ENCODE measurements at regions not wholly inside any gene's neighbourhood (a gene's known extent, or its start where the extent isn't known, plus 50 kb on each side); places are given as distances from the start of the nearest gene placed in this dataset.

DNA sequence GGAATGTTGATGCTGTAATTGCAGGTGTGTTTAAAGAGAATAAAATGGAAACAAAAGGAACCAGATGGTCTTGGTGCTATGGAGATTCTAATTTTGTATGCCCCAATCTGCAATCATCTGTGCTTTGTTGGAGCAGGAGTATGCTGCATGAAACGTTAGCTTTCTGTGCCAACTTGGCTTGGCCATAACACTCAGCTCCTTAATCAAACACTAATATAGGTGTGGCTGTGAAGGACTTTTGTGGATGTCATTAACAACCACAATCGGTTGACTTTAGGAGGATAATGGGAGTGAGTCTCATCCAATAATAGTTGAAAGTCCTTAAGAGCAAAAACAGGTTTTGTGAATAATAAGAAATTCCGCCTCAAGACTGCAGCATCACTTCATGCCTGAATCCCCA lies 399.2 kb downstream of the NLGN4X start:
- peak; percentile 64 for DNase-seq

DNA sequence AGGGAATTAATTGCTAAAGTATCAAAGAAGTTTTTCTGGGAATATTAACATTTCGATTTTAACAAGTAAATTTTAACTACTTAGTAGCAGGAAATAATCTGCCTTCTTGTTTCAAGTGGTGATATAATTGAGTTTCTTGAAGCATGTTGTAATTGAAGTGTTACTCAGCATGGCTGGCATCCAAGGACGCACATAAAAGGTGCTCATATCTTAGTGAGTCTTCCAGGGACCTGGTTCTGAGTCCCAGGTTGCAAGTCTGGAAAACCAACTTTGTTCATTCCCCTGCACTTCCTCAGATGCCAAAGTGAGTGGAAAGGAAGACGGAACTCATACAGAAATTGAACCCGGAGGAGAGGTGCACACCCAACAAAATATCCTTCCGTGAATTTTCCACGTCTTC lies 399.6 kb downstream of the NLGN4X start:
- peak; percentile 50 for DNase-seq

DNA sequence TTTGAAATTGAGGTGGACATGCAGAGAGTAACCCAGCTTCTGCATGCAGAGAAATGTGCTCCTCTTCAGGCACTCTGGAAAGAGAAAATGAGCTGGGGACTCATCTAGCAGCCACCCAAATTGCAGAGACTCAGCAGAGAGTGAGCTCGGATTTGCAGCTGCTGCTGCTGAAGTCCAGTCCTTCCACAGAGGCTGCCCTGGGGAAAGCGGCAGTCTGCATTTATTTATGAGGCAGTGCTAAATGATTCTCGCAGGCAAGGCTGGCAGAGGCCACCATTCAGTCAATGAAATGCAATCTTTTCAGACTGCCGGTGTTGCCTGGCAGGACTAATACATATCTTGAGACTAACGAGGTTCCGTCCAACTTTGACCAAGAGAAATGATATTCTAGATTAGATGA lies 404.8 kb downstream of the NLGN4X start:
- DNase-seq: no peak

DNA sequence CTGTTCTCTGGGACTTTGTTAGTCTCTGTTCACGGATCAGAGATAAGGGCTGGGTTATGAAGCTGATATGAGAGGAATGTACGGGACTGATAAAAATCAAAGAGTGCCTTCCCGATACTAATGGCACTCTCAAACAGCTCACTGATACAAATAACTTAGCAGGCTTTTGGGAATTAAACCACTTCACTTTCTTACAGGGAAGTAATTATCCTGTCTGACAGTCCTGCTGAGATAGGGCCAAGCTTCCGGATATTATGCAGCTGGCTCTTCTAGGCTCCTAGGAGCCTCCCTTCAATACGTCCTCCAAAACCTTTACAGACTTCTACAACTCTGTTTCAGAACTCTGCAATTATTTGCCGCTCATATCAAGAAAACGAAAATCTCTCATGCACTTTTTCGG lies 418.0 kb downstream of the NLGN4X start:
- no peak for DNase-seq

DNA sequence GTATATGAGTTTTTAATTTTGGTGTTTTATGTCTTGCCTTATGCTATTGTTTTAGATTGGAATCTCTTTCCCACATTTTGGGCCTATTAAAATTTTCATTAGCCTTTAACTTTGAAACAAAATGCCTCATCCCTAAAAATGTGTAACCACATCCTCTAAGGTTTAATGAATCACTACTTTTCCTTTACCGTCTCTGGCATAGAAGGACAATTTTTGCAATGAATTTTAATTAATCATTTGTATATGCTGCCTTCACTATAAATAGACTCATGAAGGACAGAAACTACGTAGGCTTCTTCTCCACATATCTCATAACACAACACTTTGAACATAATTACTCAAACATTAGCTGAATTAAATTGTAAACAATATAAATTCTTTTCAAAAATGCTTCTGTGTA lies 421.5 kb downstream of the NLGN4X start:
- no peak for DNase-seq

DNA sequence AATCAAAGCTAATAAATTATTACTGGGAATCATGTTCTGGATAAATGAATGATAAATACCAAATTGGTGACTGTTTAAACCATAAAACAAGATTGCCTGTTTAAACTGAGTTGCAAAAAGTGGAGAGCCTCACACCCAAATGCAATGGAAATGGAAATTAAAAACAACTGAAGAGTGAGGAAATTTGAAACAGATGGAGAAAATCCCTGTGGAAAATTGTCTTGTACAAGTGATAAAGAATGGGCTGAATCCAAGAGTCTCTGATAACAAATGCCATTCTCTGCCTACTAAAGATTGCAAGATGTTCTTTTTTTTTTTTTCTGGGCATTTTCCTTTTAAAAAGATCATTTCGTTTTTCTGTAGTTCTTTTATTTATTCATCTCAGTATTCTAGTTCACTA lies 426.3 kb downstream of the NLGN4X start:
- DNase-seq: no peak

DNA sequence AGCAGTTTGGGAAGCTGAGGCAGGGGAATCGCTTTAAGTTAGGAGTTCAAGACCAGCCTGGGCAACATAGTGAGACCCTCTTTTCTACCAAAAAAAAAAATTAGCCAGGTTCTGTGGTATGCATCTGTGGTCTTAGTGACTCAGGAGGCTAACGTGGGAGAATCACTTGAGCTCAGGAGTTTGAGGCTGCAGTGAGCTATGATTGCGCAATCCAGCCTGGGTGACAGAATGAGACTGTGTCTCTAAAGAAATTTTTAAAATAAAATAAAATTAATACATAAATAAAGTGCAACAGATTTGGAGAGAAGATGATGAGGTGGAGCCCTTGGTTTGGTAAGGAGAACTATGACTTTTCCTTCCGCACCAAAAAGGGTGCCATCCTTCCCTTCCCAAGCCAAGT lies 436.9 kb downstream of the NLGN4X start:
- DNase-seq: no peak

DNA sequence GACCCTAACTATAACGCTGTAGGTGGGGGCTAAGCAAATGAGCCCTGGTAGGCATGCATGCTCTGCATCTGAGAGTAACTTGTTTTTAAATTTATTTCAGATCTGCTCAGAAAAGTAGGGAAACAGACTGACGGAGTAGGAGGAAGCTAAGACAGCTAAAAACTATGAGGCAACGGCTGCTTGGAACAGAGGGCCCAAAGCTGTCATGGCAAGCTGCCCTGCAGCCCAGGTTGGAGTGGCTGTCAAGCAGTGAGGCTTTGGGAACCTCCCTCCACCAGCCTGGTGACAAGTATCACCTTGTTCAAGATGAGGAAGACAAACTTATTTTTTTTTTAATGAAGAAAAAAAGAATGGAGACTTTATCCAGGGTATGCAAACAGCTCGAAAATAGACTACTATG lies 439.8 kb downstream of the NLGN4X start:
- no peak for DNase-seq

DNA sequence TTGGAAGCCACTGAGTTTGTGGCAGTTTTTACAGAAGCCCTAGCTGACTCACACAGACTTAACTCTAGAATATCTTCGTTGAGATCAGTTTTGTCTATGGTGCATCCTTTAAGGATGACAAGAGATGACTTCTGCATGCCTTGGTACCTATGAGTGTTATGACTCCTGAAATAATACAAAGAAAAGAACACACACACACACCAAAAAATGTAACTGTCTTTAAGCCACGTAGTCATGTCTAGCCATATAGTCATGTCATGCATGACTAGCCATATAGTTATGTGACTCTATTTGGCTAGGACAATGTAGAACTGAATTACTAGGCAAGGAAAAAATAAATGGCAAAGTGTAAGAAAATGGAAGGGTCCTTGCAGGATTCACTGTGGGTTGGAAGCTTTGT lies 447.8 kb downstream of the NLGN4X start:
- no peak for DNase-seq

DNA sequence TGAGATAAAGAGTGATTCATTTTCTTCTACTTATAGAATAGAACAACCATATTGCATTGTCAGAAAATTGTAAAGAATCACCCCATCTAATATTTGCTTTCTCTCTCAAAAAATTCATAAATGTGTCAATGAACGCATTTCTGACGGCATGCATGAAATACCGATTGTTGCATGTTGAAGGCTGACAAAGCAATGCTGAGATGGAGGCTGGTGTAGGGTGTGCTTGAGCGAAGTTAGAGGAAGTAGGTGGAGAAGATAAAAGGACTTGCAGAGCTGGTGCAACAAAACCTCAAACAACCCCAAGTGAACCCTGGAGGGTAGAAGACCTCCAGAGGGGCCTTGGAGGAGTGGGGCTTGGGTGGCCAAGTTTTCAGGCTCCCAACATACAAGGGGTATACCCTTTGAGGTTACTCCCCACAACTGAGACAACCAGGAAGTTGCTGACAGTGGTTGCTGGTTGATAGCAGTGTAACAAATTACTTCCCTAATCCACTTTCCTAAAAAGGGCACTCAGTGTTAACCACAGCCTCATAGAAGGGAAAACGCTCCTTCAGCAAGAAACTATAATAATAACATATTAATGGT lies 452.7 kb downstream of the NLGN4X start:
- no peak for DNase-seq

DNA sequence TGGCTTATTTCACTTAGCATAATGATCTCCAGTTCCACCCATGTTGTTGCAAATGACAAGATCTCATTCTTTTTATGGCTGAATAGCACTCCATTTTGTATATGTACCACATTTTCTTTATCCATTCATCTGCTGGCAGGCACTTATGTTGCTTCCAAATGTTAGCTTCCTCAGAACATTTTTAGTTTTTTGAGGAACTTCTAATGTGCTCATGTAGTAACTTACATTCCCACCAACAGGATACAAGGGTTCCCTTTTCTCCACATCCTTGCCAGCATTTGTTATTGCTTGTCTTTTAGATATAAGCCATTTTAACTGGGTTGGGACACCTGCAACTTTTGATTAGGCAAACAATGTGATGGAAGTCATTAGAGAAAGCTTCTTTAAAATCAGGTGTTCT lies 454.2 kb downstream of the NLGN4X start:
- no peak for DNase-seq

DNA sequence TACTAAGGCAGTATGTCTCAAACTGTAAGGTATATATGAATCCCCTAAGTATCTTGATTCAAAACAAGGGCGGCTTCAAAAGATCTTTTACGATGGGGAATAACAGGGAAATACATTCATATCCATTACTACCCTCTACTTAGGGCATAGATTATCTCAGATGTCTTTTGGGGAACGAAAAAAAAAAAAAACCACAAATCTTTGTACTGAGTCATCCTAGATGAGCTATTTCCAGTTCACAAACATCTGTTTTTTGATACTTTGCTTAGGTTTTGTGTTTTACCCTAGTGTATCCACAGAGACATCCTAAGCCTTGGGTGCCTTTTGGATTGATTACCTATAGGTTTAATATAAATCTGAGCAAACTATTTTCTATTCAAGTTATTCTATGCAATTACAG lies 457.2 kb downstream of the NLGN4X start:
- no peak for DNase-seq

DNA sequence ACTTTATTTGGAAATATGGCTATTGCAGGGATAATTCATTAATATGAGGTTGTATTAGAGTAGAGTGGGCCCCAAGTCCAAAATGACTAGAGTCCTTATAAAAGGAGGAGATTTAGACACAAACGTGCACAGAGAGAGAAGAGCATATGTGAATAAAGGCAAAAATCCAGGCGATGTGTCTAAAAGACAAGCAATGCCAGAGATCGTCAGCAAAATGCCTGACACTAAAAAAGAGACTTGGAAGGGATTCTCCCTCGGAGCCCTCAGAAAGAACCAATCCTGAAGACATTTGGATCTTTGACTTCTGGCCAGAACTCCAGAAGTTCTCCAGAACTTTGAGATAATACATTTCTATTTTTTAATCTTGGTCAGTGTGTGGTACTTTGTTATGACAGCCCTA lies 472.1 kb downstream of the NLGN4X start:
- no peak for DNase-seq

DNA sequence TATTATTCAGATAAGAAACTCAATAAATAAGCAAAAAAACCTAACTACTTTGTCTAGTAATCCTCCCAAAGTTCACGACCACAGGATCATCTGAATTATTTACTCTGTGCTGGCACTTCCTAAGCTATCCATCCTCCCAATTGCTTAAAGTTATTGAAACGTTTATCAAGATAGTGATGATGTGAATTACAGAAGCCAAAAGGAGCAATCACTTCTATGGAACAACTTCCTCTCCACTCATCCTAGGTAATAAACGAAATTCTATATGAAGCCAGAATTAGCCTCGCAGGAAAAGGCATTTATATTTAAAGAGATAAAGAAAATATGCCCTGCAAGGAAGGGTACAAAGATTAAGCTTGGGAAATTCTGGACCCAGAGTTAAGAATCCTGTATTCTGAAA lies 475.4 kb downstream of the NLGN4X start:
- DNase-seq: no peak

DNA sequence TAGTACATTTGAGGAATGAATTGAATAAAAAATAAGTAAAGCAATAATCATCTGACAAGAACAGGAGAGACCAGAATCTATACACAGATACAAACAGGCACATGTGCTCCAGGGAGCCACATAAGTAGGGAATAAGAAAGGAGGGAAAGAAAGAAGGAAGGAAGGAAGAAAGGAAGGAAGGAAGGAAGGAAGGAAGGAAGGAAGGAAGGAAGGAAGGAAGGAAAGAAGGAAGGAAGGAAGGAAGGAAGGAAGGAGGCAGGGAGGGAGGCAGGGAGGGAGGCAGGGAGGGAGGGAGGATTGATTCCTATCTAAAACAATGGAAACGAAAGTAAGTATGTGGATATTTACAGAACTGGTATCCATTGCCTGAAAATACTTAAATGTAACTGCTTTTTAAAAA lies 475.8 kb downstream of the NLGN4X start:
- DNase-seq: no peak

DNA sequence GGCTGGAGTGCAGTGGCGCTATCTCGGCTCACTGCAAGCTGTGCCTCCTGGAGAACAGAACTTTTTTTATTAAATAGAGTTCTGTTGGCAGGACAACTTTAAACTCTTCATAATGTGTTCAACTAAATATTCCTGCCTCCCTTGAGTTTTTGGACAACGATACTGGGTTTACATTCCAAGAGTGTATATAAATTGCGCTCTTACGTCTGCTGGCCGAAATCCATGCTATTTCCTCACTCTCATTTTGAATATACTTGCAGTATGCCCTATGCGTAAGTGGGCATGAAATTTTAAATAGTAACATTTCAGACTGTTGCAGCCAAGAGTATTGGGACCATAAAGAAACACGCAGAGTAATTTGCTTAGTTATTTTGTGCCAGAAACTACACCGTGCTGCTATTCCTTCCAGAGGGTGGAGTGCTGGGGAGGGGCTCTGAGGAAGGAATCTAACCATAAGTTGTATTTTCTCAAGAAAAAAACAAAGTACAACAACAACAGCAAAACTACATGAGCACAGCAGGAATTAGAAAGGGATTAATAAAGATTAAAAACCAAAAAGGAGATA lies 480.0 kb downstream of the NLGN4X start:
- DNase-seq: no peak

DNA sequence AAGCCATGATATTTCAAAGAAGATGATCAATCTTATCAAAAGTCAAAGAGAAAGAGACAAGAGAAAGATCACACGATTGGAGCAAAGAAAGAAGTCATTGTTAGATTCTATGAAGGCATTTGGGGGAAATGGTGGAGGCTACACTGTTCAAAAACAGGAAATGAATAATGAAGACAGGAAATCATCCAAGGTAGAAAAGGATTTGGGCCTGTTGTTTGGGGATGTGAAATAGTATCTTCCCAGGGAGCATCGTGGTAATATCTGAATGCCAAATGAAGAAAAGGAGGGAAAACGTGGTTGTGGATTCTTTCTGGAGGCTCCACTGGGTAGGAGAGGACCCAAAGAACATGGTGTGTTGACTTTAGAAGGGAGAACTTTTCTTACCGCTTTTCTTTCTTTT lies 482.4 kb downstream of the NLGN4X start:
- DNase-seq: no peak

DNA sequence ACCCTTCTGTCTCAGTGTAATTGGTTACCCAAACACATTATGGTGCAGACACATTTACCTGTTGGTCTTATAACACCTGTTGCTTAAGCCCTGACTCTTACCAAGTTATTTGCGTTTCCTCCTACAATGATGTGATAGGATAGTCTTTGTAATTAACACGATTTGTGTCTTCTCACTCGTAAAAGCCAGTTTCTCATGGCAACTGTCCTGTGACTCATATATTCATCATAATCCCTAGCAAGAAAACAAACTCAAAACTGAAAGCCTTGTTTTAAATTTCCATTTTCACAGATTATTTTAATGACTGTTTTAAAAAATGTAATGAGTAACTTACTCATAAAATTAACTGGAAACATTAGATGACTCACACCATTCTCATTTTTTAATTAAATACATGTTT lies 495.2 kb downstream of the NLGN4X start:
- DNase-seq: no peak

DNA sequence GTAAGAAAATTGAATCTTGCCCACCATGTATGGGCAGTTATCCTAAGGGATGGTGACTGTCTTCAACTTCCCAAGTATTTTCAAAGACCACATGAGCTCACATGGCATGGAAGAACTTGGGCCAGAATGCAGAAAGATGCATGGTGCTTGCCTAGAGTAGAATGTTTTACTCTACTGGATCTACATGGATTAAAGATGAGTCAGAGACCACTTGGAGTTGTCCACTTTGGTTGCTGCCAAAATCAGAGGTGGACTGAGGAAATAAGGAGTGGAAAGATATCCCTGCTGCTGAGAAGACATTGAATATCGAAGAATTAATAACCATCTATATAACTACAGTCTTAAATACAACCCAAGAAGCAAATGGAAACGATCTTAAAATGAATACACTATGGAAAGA lies 498.1 kb downstream of the NLGN4X start:
- DNase-seq: no peak

DNA sequence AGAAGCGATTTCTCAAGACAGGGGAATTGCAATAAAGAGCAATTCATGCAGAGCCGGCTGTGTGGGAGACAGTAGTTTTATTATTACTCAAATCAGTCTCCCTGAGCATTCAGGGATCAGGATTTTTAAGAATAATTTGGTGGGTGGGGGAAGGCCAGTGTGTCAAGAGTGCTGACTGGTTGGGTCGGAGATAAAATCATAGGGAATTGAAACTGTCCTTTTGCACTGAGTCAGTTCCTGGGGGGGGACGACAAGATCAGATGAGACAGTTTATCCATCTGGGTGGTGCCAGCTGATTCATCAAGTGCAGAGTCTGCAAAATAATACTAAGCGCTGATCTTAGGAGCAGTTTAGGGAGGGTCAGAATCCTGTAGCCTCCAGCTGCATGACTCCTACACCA lies 502.4 kb downstream of the NLGN4X start:
- DNase-seq: no peak

DNA sequence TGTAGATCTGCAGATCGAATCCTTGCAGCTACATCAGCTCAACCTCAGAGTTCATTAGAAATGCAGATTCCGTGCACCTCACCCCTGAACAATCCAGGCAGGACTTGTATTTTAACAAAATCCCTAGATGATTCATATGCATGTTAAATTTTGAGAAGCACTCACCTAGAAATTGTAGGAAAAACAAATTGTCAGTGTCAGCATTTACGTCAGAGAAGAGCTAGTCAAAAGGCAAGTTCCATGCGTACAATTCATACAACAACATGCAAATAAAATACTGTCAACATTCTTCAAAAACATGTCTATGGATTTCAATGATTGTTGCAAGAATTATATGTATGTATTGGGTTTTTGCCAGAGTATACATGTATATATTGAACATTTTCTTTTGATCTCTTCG lies 504.5 kb downstream of the NLGN4X start:
- DNase-seq: no peak

DNA sequence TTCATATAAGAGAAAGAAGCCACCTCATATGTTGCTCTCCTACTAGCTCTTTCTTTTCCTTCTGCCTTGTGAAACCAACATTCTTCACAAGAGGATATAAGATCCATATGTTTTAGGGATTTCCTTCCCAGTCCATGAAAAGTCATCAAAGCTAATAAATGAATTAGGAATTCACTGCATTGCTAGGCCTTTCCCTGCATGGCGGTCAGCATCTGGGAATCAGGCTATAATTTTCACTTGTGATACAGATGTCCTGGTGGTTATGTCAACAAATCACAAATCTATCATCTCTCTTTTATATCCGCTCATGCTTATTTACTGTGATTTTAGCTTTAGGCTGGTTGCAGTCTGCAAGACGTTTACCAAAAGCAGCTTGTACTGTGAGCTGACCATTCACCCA lies 510.0 kb downstream of the NLGN4X start:
- no peak for DNase-seq

DNA sequence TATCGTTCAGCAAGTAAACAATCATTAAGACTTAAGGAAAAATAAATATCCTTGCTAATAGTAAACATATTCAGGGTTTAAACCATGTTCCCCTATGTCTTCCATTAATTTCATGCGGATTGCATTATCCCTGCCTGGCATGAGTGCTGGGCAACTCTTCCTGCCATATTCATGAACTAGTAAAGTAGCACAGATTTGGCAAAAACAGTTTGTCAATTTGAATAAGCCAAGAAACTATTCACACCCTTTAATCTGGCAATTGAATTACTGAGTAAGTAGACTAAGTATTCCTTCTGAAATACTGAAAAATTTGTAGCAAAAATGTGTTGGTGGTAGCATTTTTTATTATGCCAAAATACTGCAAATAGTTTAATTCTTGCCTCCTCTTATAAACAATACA lies 512.0 kb downstream of the NLGN4X start:
- DNase-seq: no peak

DNA sequence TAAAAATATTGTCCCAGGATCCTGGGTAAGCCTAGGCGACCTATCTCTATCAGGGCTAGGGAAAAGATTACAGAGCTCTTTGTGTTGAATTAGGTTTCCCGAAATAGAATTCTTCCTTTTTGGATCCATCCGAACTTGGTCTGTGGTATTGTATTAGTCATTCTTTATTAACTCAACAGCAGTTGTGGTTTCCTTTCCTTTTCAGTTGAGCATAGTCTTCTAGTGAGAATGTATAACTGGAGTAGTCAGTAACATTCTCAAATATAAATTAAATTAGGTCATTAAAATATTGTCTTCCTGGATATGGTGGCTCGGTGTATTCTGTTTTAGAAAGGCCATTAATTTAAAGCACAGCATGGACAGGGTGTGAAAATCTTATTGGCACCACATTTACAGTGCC lies 520.4 kb downstream of the NLGN4X start:
- DNase-seq: no peak

DNA sequence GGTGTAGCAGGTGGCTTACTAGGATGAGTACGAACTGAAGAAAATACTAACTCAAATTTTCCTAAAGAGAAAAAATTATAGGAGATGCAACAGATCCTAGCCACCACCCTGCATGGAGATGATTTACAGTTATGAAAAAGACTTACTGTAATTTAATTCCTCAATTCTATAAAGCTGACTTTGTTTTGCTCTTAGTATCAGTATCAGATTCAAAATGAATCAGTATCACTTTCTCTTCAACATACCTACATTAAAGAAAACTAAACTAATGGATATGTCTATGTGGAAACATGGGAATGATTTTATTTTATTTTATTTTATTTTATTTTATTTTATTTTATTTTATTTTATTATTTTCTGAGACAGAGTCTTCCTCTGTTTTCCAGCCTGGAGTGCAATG lies 525.8 kb downstream of the NLGN4X start:
- no peak for DNase-seq

DNA sequence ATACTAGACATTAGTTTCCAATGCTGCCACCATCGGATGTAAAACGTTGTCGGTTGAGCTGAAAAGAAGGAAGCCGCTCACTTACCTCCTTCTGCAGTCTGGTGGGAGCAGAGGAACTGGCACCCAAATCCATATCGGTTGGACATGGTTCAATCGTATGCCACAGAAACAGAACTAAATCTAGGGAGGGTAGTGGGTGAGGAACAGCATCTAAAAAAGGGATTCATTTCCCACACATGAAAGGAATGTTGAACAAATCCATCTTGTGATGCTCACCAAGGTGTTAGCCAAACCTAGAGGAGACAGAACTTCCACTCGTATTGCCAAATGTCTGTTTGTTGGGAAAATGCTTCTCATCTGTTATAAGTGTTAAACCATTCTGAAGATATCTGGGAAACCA lies 532.7 kb downstream of the NLGN4X start:
- DNase-seq: no peak
